NCI-H2227 (cell line): ENCODE measurements at regions not wholly inside any gene's neighbourhood (a gene's known extent, or its start where the extent isn't known, plus 50 kb on each side); places are given as distances from the start of the nearest gene placed in this dataset.
"Not testable (repeated sequence)": the region's sequence is repeated elsewhere in the genome, so short reads cannot be mapped to it uniquely, and the experiment has no call there.

Experiments used
- DNase-seq: peaks from one replicate; lab custom pipeline; 2025; ENCODE audit not compliant: unreplicated experiment; lab: John Stamatoyannopoulos, UW

DNA sequence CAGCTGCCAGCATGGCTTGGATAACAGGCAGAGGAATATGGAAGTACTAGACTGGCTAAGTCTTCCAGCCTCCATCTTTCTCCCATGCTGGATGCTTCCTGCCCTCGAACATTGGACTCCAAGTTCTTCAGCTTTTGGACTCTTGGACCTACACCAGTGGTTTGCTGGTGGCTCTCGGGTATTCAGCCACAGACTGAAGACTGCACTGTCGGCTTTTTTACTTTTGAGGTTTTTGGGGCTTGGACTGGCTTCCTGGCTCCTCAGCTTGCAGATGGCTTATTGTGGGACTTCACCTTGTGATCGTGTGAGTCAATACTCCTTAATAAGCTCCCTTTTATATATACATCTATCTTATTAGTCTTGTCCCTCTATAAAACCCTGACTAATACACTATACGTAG is 667.6 kb upstream of the NRG3 start:
- DNase-seq: not testable (repeated sequence)

GRCh38 chr10:81213370-81213769 is 661.6 kb upstream of the NRG3 start:
- DNase-seq: no peak

GRCh38 chr10:81215498-81215897 is 659.5 kb upstream of the NRG3 start:
- DNase-seq: no peak

GRCh38 chr10:81216949-81217348 is 658.0 kb upstream of the NRG3 start:
- DNase-seq: no peak

- no peak for DNase-seq
Measured at GRCh38 chr10:81218307-81218706, 656.7 kb upstream of the NRG3 start.

- no peak for DNase-seq
Measured at GRCh38 chr10:81219758-81220157, 655.2 kb upstream of the NRG3 start.

- DNase-seq: no peak
Measured at GRCh38 chr10:81248886-81249285, 626.1 kb upstream of the NRG3 start.

GRCh38 chr10:81251457-81252115 is 623.4 kb upstream of the NRG3 start:
- DNase-seq: no peak

GRCh38 chr10:81264991-81265390 is 610.0 kb upstream of the NRG3 start:
- DNase-seq: not testable (repeated sequence)

DNA sequence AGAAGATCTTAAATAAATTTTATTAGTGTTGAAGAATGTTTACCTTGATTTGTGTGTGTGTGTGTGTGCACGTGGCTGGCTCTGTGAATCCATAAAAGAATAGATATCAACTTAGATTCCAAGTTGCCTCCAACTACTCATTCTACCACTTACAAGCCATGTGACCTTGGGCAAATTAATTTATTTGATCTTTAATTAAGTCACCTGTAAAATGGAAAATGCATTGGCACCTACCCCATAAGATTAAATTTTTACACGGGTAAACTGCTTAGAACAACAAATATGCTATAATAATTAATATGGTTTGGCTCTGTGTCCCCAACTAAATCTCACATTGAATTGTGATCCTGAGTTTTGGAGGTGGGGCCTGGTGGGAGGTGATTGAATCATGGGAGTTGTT is 604.9 kb upstream of the NRG3 start:
- no peak for DNase-seq

- no peak for DNase-seq
Measured at GRCh38 chr10:81280497-81281479, 594.2 kb upstream of the NRG3 start.

- DNase-seq: no peak
Measured at GRCh38 chr10:81288544-81288943, 586.5 kb upstream of the NRG3 start.

- DNase-seq: no peak
Measured at GRCh38 chr10:81297292-81297691, 577.7 kb upstream of the NRG3 start.

DNA sequence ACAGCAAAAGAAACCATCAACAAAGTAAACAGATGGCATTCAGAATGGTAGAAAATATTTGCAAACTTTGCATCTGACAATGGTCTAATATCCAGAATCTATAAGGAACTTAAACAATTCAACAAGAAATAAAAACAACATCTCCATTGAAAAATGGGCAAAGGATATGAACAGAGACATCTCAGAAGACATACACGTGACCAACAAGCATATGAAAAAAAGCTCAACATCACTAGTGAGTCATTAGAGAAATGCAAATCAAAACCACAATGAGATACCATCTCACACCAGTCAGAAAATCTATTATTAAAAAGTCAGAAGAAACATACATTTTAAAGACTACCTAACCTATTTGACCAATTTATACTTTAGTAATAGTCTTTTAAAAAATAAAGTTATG is 571.3 kb upstream of the NRG3 start:
- no peak for DNase-seq

DNA sequence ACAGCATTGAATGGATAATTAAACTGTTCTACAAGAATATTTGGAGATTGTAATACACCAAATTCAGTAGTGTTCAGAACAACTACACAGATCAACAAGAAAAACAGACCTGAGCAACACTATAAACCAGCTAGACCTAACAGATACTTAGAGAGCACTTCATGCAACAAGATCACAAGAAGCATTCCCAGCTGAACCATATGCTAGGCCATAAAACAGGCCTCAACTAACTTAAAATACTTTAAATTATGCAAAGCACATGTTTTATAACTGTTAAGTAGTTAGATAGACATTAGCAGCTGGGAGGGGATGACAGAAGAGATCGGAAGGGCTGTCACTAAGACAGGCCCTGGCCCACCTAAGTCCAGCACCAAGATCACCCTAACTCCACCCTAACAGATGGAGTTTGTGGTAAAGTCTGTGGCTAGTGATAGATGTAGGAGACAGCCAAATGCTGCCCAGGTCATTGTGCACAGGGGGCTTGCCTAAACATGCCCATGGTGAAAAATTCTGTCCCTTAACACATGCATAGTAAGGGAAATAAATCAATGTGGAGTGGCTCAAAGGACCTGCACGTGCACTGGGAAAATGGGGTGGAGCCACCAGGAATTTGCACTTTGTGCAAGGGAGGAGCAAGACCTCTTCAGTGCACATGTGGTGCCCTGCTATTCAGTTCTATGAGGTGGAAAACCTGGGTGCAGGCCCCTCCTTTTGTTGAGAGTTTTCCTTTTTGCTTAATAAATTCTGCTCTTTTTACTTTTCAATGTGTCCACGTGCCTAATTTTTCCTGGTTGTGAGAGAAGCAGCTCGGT is 567.8 kb upstream of the NRG3 start:
- no peak for DNase-seq

- DNase-seq: no peak
Measured at GRCh38 chr10:81309041-81309552, 565.9 kb upstream of the NRG3 start.

- DNase-seq: no peak
Measured at GRCh38 chr10:81314471-81314870, 560.5 kb upstream of the NRG3 start.

DNA sequence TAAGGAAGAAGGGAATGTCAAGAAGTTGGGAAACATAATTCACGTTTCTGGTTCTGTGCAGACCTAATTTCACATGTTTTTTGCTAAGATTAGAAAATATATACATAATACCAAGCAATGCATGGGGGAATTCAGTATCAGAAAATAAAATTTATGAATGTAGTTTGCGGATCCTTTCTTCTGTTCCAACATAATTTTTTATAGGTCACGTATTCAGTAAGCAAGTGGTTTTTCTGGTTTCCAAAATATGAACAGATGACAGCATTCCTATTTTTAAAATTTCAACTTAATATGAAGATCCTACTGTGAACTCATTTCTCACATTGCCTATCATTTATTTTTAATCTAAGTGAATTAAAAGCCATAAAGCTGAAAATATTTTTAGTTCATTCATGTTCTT is 560.0 kb upstream of the NRG3 start:
- no peak for DNase-seq

DNA sequence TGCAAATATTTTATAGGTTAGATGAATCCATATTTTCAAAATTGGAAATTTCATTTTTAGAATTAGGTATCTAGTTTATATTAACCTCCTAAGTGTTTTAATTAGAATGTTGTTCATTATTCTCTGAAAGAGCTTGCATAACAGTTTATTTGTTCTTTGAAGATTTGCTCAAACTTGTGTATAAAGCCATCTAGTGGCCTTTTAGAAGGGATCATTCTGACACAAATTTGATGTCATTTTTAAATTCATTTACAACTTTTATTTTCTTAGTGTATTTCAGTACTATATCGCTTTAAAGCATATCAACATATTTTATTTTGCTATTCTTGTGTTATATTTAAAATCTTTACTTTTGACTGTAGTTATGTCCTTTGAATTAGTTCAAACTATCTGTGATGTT is 527.0 kb upstream of the NRG3 start:
- no peak for DNase-seq

- DNase-seq: no peak
Measured at GRCh38 chr10:81367132-81367531, 507.9 kb upstream of the NRG3 start.

GRCh38 chr10:81386817-81387216 is 488.2 kb upstream of the NRG3 start:
- no peak for DNase-seq
